ENCODE measurements at regions not wholly inside any gene's neighbourhood (a gene's known extent, or its start where the extent isn't known, plus 50 kb on each side); places are given as distances from the start of the nearest gene placed in this dataset.

DNA sequence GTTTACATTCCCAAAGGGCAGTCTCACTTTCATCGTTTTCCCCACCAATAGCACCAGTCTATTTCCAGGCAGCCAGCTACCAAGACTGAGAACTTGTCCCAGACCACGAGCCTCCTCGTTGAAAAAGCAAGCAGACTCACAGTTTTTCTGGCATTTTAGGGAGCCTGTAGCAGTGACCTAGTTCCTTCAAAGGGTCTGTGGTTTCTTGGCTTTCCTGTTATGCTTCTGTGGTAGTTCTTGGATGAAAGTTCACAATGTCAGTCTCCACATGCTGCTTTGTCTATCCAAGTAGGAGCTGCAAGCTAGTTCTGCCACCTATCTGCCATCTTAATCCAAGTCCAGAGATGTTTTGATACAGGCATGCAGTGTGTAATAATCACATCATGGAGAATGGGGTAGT is 151.6 kb upstream of the ZC4H2 start:
- TF ChIP-seq, protein P1, sequence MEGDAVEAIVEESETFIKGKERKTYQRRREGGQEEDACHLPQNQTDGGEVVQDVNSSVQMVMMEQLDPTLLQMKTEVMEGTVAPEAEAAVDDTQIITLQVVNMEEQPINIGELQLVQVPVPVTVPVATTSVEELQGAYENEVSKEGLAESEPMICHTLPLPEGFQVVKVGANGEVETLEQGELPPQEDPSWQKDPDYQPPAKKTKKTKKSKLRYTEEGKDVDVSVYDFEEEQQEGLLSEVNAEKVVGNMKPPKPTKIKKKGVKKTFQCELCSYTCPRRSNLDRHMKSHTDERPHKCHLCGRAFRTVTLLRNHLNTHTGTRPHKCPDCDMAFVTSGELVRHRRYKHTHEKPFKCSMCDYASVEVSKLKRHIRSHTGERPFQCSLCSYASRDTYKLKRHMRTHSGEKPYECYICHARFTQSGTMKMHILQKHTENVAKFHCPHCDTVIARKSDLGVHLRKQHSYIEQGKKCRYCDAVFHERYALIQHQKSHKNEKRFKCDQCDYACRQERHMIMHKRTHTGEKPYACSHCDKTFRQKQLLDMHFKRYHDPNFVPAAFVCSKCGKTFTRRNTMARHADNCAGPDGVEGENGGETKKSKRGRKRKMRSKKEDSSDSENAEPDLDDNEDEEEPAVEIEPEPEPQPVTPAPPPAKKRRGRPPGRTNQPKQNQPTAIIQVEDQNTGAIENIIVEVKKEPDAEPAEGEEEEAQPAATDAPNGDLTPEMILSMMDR (conservative IDR thresholded peaks at IDR 0.05; ENCODE audit: low read depth in 2 of 2), result 0 out of 4 replicates have a peak, but pooled peaks of 1 of the 2 experiments have one; percentile 3
- TF ChIP-seq JUNB (IDR thresholded peaks at IDR 0.05; ENCODE audit: unreplicated experiment) (no peak), EZH2 (IDR thresholded peaks at IDR 0.05; ENCODE audit: low read depth, unreplicated experiment) (no peak), ZNF331 (CRISPR knock-in tag; IDR thresholded peaks at IDR 0.05; ENCODE audit: low read depth) (no peak), NANOG (IDR thresholded peaks at IDR 0.05; ENCODE audit: borderline replicate concordance) (no peak), POLR2AphosphoS5 (IDR thresholded peaks at IDR 0.05; ENCODE audit: low read depth) (no peak)
- TF ChIP-seq, protein P2, sequence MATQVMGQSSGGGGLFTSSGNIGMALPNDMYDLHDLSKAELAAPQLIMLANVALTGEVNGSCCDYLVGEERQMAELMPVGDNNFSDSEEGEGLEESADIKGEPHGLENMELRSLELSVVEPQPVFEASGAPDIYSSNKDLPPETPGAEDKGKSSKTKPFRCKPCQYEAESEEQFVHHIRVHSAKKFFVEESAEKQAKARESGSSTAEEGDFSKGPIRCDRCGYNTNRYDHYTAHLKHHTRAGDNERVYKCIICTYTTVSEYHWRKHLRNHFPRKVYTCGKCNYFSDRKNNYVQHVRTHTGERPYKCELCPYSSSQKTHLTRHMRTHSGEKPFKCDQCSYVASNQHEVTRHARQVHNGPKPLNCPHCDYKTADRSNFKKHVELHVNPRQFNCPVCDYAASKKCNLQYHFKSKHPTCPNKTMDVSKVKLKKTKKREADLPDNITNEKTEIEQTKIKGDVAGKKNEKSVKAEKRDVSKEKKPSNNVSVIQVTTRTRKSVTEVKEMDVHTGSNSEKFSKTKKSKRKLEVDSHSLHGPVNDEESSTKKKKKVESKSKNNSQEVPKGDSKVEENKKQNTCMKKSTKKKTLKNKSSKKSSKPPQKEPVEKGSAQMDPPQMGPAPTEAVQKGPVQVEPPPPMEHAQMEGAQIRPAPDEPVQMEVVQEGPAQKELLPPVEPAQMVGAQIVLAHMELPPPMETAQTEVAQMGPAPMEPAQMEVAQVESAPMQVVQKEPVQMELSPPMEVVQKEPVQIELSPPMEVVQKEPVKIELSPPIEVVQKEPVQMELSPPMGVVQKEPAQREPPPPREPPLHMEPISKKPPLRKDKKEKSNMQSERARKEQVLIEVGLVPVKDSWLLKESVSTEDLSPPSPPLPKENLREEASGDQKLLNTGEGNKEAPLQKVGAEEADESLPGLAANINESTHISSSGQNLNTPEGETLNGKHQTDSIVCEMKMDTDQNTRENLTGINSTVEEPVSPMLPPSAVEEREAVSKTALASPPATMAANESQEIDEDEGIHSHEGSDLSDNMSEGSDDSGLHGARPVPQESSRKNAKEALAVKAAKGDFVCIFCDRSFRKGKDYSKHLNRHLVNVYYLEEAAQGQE (IDR thresholded peaks at IDR 0.05; ENCODE audit: unreplicated experiment), result no peak
- TF ChIP-seq, protein P3, sequence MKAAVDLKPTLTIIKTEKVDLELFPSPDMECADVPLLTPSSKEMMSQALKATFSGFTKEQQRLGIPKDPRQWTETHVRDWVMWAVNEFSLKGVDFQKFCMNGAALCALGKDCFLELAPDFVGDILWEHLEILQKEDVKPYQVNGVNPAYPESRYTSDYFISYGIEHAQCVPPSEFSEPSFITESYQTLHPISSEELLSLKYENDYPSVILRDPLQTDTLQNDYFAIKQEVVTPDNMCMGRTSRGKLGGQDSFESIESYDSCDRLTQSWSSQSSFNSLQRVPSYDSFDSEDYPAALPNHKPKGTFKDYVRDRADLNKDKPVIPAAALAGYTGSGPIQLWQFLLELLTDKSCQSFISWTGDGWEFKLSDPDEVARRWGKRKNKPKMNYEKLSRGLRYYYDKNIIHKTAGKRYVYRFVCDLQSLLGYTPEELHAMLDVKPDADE (IDR thresholded peaks at IDR 0.05), result no peak
